HCT116 (cell line): ENCODE measurements at regions not wholly inside any gene's neighbourhood (a gene's known extent, or its start where the extent isn't known, plus 50 kb on each side); places are given as distances from the start of the nearest gene placed in this dataset.

Experiments
- ATAC-seq: fragments of 200-7000 bp; cut with Tn5 transposase; 2 replicates; pipeline ENCODE4 v1.9.1; 2020; ENCODE audit warnings: mild to moderate bottlenecking, moderate library complexity
- BruUV-seq: library from RNA; stranded (reverse); fragments of 400-500 nt; replicated peaks from 2 replicates; lab custom pipeline; 2021; lab: Mats Ljungman, UMichigan
- CTCF ChIA-PET: fragments of 300-600 bp; sonication (Branson Sonifier 250); formaldehyde crosslinking; loops from one replicate; lab custom pipeline; 2021; ENCODE audit warnings: antibody characterized with exemption; lab: Charles Lee
- POLR2A ChIA-PET: fragments of 300-600, 350-600 bp; sonication (Branson Sonifier 250); formaldehyde crosslinking; loops from one replicate; lab custom pipeline; 2021; ENCODE audit warnings: antibody characterized with exemption; lab: Charles Lee
- RAD21 ChIA-PET, 2 experiments: fragments of 300-600 bp; sonication (Branson Sonifier 250); formaldehyde crosslinking; loops; one replicate each; lab custom pipeline; 2023; ENCODE audit warnings: low total read pairs in 2 of 2; ENCODE audit not compliant: uncharacterized antibody in 2 of 2, unreplicated experiment in 2 of 2, low non-redundant PET in 1 of 2; lab: Charles Lee
- DNase-seq: peaks from one replicate; pipeline ENCODE4 v3.0.0-alpha.2; 2010; ENCODE audit warnings: low read depth, low spot score
- H2AFZ ChIP-seq: fragments of 200-600 bp; shearing (Covaris generic), sonication (generic); 2 replicates; pipeline ENCODE4 v1.6.1; 2017; ENCODE audit warnings: low read depth, mixed run types, mixed read lengths, antibody characterized with exemption, low read length; ENCODE audit not compliant: poor library complexity, severe bottlenecking
- H3K27ac ChIP-seq: 2 replicates; pipeline ENCODE4 v1.5.1; 2012; ENCODE audit warnings: low read depth, low read length
- H3K27me3 ChIP-seq: fragments of 200-600 bp; sonication (generic); 2 replicates; pipeline ENCODE4 v1.6.1; 2016; ENCODE audit warnings: mixed run types, low read length, mixed read lengths; ENCODE audit not compliant: insufficient read depth
- H3K36me3 ChIP-seq, 2 experiments: fragments of 200-500 bp in 1 of 2; fragments of 200-600 bp in 1 of 2; sonication (Bioruptor generic) in 1 of 2; sonication (generic) in 1 of 2; 2 replicates each; pipeline versions ENCODE4 v1.5.1 to v1.6.1; 2014 to 2016; ENCODE audit warnings: low read length in 2 of 2, inconsistent platforms in 1 of 2, mixed read lengths in 1 of 2, mixed run types in 1 of 2; ENCODE audit not compliant: insufficient read depth in 2 of 2, control insufficient read depth in 1 of 2
- H3K4me1 ChIP-seq, 2 experiments: fragments of 200-600 bp in 1 of 2; sonication (generic) in 1 of 2; 2 replicates each; pipeline versions ENCODE4 v1.5.1 to v1.6.1; 2012 to 2017; ENCODE audit warnings: low read length in 2 of 2, inconsistent platforms in 1 of 2, mild to moderate bottlenecking in 1 of 2, mixed read lengths in 1 of 2, mixed run types in 1 of 2, moderate library complexity in 1 of 2; ENCODE audit not compliant: insufficient read depth in 2 of 2, control insufficient read depth in 1 of 2
- H3K4me2 ChIP-seq: fragments of 200-600 bp; sonication (generic); 2 replicates; pipeline ENCODE4 v1.6.1; 2017; ENCODE audit warnings: mixed run types, low read length, mixed read lengths
- H3K4me3 ChIP-seq, 2 experiments: fragments of 200-600 bp in 1 of 2; sonication (generic) in 1 of 2; replicated peaks in 1 of 2; 2 replicates each; pipeline ENCODE4 v1.5.1; 2011 to 2016; ENCODE audit warnings: low read length in 2 of 2, control low read depth in 1 of 2, low read depth in 1 of 2, mild to moderate bottlenecking in 1 of 2, mixed read lengths in 1 of 2, mixed run types in 1 of 2
- H3K79me2 ChIP-seq: fragments of 200-600 bp; sonication (generic); 2 replicates; pipeline ENCODE4 v1.6.1; 2017; ENCODE audit warnings: mild to moderate bottlenecking, mixed run types, low read length, moderate library complexity, mixed read lengths; ENCODE audit not compliant: insufficient read depth
- H3K9ac ChIP-seq: fragments of 200-600 bp; sonication (generic); 2 replicates; pipeline ENCODE4 v1.6.1; 2016; ENCODE audit warnings: low read length, mixed read lengths
- H3K9me2 ChIP-seq: fragments of 200-600 bp; sonication (generic), shearing (Covaris generic); 2 replicates; pipeline ENCODE4 v1.6.1; 2017; ENCODE audit warnings: mixed run types, mild to moderate bottlenecking, moderate library complexity; ENCODE audit not compliant: insufficient read depth
- H3K9me3 ChIP-seq, 2 experiments: fragments of 200-500 bp in 1 of 2; fragments of 200-600 bp in 1 of 2; sonication (Bioruptor generic) in 1 of 2; sonication (generic) in 1 of 2; 2 replicates each; pipeline ENCODE4 v1.6.1; 2014 to 2017; ENCODE audit warnings: low read length in 2 of 2, mixed read lengths in 2 of 2, inconsistent platforms in 1 of 2, low read depth in 1 of 2, mild to moderate bottlenecking in 1 of 2, mixed run types in 1 of 2, moderate library complexity in 1 of 2; ENCODE audit not compliant: control insufficient read depth in 1 of 2, insufficient read depth in 1 of 2
- H4K20me1 ChIP-seq: fragments of 200-600 bp; sonication (generic), shearing (Covaris generic); 2 replicates; pipeline ENCODE4 v1.6.1; 2017; ENCODE audit warnings: mixed run types, mild to moderate bottlenecking, moderate library complexity; ENCODE audit not compliant: insufficient read depth
- CBX3 ChIP-seq: IDR thresholded peaks from 2 replicates; pipeline ENCODE4 v1.6.1; 2012; ENCODE audit warnings: low read depth
- EZH2phosphoT487 ChIP-seq: fragments of 200-600 bp; IDR thresholded peaks from 2 replicates; pipeline ENCODE4 v1.6.1; 2018; ENCODE audit warnings: antibody characterized with exemption, borderline replicate concordance
- intact Hi-C: fragments of 100-400 bp; cut with micrococcal nuclease; formaldehyde crosslinking; loops from 2 replicates; pipeline ENCODE4 v1.10.0; 2022
- TF ChIP-seq, protein P1 (sequence below): IDR thresholded peaks from 2 replicates; pipeline ENCODE4 v1.6.1; 2011; ENCODE audit warnings: mild to moderate bottlenecking, low read length, moderate library complexity; ENCODE audit not compliant: insufficient replicate concordance; ENCODE audit errors: extremely low read depth

DNA sequence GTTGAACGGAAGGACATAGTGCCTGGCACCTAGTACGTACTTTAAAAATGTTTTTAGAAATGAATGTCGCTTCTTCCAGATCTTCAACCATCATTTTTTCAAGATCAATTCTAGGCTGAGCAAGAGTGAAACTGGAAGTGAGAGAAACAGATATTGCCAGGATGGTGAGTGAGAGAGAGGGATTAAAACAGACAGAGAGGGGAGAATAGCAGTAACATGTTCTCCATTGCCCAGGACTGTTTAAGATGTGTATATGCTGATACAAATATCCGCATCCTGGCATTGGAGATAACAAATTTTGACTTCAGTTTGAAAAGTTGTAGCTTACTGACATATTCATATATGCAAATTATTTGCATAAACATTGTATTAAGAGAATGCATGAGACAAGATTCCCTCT is 1156.1 kb downstream of the TBL1XR1 start:
- Histone ChIP-seq H3K27me3 (no peaks in the 10 kb centered on the region), H3K9ac (no peak overlapping the region), H3K27ac (no peak overlapping the region), H4K20me1 (no peaks in the 10 kb centered on the region), H3K9me2 (no peaks in the 10 kb centered on the region), H3K36me3 (no peaks in the 10 kb centered on the region), H3K4me2 (no peak overlapping the region), H3K4me1 (no peaks in the 10 kb centered on the region), H3K4me3 (no peak overlapping the region), H2AFZ (no peak overlapping the region), H3K9me3 (no peaks in the 10 kb centered on the region), H3K79me2 (no peaks in the 10 kb centered on the region)
- TF ChIP-seq EZH2phosphoT487 (no peak), CBX3 (no peak)
- ATAC-seq, result no peak
- intact Hi-C loops, result no loop called here
- BruUV-seq, result no TSS peak
- DNase-seq, result no peak
- ChIA-PET CTCF (no interaction called here), RAD21 (no interaction called here), POLR2A (no interaction called here)

DNA sequence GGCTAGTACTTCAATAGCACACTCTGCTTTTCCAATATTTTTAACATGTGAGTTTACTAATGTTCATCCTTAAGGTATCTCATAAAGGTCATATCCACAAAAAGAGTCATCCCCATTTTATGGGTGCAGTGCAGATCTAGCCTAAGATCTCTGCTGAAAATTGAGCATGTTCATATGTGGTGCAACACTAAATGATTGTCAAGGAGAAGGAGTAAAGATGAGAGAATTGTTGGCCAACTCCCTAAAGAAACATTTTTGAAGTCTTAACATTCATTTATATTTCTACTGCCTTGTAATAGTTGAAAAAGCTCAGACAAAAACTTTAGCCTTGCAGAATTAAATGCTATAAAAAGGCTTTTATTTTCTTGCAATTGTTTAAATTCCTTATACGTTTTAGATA is 1159.6 kb downstream of the TBL1XR1 start:
- no peak overlapping the region for H3K27ac ChIP-seq
- ChIA-PET POLR2A (no interaction called here), CTCF (no interaction called here), RAD21 (no interaction called here)
- H3K9ac ChIP-seq, result no peak overlapping the region
- no peaks in the 10 kb centered on the region for H3K4me1 ChIP-seq
- DNase-seq (no peak), ATAC-seq (no peak)
- BruUV-seq, result no TSS peak
- no peaks in the 10 kb centered on the region for H3K9me3 ChIP-seq
- no peaks in the 10 kb centered on the region for H4K20me1 ChIP-seq
- no peak overlapping the region for H3K4me2 ChIP-seq
- TF ChIP-seq, protein P1, sequence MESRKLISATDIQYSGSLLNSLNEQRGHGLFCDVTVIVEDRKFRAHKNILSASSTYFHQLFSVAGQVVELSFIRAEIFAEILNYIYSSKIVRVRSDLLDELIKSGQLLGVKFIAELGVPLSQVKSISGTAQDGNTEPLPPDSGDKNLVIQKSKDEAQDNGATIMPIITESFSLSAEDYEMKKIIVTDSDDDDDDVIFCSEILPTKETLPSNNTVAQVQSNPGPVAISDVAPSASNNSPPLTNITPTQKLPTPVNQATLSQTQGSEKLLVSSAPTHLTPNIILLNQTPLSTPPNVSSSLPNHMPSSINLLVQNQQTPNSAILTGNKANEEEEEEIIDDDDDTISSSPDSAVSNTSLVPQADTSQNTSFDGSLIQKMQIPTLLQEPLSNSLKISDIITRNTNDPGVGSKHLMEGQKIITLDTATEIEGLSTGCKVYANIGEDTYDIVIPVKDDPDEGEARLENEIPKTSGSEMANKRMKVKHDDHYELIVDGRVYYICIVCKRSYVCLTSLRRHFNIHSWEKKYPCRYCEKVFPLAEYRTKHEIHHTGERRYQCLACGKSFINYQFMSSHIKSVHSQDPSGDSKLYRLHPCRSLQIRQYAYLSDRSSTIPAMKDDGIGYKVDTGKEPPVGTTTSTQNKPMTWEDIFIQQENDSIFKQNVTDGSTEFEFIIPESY, result no peak
- H3K4me3 ChIP-seq, result no peak overlapping the region
- H3K27me3 ChIP-seq, result no peaks in the 10 kb centered on the region
- no peak overlapping the region for H2AFZ ChIP-seq
- no peaks in the 10 kb centered on the region for H3K36me3 ChIP-seq
- intact Hi-C loops, result no loop called here
- no peaks in the 10 kb centered on the region for H3K9me2 ChIP-seq
- no peaks in the 10 kb centered on the region for H3K79me2 ChIP-seq
